Hepatocyte (in vitro differentiated cells): ENCODE measurements at regions not wholly inside any gene's neighbourhood (a gene's known extent, or its start where the extent isn't known, plus 50 kb on each side); places are given as distances from the start of the nearest gene placed in this dataset.

ENCODE experiments used
- CTCF ChIP-seq: fragments of 200-600 bp; sonication (generic); IDR thresholded peaks from 2 replicates; pipeline ENCODE4 v1.5.1; 2016; ENCODE audit warnings: antibody characterized with exemption, mild to moderate bottlenecking; ENCODE audit not compliant: poor library complexity
- EZH2 ChIP-seq: fragments of 200-600 bp; sonication (generic); IDR thresholded peaks from 2 replicates; pipeline ENCODE4 v1.6.1; 2016; ENCODE audit warnings: antibody characterized with exemption, mild to moderate bottlenecking, borderline replicate concordance
- EZH2phosphoT487 ChIP-seq: fragments of 200-600 bp; sonication (generic); IDR thresholded peaks from one replicate; pipeline ENCODE4 v1.6.1; 2018; ENCODE audit warnings: antibody characterized with exemption, mild to moderate bottlenecking, low read depth, moderate library complexity; ENCODE audit not compliant: unreplicated experiment, severe bottlenecking

- TF ChIP-seq EZH2phosphoT487, result no peak
- TF ChIP-seq CTCF, result no peak
- no peak for TF ChIP-seq EZH2
These were observed 105.0 kb upstream of the PGBD5 start for GRCh38 chr1:230531103-230531502.
